Hematopoietic multipotent progenitor cell treated with erythropoietin and hydrocortisone succinate and interleukin-3 and kit ligand, for 15 days (in vitro differentiated cells): ENCODE measurements at regions not wholly inside any gene's neighbourhood (a gene's known extent, or its start where the extent isn't known, plus 50 kb on each side); places are given as distances from the start of the nearest gene placed in this dataset.

Experiments
- DNase-seq: peaks from one replicate; pipeline ENCODE4 v3.0.0-alpha.2; 2015; ENCODE audit warnings: low spot score

DNA sequence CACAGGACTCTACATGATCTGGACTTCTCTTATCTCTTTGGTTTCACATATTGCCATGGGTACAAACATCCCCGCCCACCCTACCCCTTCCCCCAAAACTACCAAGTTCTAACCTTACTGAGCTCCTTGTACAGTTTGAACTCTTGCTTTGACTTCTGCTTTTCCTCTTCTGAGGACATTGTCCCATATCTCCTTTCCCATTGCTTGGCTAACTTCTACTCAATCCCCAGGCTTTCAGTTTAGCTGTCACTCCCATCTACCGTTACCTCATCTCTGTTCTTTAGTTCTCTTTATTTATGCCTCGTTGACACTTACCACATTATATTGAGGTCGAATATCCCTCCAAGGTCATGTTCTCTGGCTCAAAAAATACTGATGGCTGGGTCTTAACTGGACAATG is 393.5 kb upstream of the CADM1 start:
- DNase-seq: no peak

DNA sequence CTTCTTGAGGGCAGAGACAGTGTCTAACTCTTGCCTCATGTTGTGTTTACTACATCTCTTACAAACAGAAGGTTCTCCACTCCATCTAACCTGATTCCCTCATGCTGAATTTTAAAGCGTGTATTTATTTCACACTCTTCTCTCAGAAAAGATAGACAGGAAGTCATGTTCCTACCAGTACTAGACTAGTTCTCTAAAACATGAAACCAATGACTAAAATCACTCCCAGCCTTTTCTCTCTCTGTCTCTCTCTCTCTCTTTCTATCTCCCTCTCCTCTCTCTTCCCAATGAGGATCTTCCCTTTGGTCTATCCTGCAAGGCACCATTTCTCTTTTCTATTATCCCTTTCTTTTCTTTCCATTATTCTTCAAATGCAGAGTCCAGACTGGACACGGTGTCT is 391.9 kb upstream of the CADM1 start:
- DNase-seq: no peak

DNA sequence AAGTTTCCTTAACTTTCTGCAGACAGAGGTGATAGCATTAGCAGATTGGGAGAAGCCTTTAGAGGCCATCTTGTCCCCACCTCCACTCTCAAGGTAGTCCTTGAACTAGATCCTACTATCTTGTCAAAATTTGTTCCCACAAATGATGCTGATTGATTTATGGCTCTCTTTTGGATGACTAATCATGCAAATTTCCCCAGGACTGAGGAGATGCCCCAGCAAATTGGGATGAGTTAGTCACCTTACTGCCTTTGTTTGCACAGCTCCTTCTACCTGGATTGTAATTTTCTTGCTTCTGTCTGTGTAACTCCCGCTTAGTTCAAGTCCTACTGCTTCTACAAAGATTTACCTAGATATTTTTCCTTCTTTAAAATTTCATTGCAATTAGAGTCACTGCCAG is 391.4 kb upstream of the CADM1 start:
- no peak for DNase-seq

DNA sequence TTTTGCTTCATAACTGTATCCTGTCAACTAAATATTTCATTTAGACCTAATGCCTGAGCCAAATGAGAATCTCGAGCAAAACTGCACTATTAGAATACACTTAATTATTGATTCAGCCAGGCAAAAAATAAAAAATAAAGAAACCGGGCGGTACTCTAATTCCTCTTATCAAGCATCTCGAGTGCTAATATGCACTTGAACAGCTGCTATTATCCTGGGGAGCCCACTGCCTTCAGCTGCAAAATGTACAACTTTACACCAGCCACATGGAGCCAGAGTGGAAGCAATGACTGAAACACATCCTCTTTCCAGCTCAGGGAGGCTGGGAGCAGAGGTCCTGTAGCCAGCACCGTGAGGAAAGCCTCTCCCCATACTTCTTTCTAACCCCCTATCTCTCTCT is 390.0 kb upstream of the CADM1 start:
- DNase-seq: no peak

DNA sequence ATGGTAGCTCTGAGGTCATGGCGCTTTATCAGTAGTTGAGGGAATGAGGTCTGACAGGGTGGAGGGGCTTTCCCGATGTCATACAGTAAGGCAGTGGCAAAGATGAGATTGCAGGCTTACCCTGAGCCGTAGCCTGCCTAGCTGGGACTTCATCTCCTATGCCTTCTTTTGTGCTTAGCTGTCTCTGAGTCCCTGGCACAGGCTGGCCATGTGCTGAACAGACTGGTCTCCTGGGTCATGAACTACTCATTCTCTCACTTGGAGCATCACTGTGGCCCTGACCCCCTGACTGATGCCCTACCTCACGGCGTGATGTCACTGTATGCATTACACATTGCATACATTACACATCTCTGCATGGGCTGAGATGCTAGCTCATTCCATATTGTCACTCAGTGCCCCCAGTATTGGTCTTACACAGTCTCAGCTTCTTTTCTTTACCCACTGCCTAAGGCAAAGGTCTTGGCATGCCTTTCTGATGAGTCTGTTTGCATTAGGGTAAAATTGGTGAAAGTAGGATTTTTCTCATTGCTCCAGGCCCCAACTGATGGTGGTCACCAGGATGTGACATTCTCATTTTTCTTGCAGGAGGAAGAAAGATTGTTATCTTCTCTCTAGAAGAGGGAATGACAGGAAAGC is 389.4 kb upstream of the CADM1 start:
- no peak for DNase-seq

DNA sequence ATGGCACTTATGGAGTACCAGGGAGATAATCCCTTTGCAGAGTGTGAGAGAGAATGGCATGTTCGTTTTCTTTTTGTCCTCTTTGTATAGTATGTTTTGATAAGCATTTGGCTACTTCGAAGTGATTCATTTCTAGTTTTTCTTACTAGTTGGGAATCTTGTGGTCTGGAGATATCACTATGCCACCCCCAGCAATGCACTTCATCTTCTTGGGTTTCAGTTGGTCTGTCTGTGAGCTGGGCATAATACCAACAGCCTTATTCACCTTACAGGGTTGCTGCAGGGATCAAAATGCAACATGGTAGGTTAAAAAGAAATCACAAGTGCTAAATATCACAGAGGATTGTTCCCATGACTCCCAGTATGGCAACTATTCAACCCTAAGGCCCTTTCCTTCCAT is 387.8 kb upstream of the CADM1 start:
- DNase-seq: no peak

DNA sequence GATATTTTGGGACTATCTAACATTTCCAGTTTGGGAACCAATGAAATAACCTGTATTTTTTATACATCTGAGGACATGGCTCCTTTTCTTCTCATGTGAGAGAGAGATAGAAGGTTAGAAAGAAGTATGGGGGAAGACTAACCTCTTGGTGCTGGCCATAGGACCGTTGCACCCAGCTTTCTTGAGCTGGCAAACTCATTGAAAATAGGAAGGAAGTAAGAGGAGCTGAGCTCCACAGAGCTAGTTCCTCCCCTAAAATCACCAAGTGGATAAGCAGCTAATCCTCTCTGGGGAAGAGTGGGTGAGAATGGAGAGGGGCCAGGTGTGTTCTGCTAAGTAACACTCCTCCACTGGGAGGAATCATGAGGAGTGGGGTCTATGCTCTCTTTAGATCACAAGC is 387.4 kb upstream of the CADM1 start:
- DNase-seq: no peak

DNA sequence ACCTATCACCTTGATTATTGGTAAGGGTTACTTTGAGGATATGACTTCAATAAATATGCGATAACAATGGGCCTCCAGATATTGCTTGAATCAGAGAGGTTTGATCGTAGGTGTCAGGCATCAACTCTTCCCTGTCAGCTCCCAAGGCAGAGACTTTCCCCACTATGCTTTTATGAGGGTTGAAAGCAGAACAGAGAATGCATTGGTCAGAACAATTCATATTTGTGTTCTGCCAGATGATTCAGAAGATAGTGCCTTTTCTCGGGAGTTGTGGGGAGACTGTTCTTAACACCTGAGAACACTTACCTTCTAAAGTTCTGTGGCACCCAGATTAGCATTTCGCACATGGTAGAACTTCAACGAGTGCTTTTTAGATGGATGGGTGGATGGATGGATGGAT is 386.3 kb upstream of the CADM1 start:
- no peak for DNase-seq

DNA sequence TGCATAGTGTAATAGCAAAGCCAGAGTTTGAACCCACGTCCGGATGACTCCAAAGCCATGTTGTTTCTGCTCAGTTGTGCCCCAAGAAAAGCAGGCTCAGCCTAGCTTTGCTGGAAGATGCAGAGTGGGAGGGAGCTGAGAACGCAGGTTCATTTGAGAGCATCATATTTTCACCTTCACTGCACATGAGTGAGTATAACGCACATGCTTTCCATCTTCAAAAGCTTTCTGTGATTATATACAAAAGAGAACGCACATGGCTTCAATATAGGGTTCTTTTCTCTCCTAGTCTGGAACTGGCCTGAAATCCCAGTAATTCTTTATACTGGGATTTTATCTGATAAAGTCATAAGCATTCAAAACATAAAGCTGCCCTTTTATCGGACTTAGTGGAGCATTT is 385.5 kb upstream of the CADM1 start:
- DNase-seq: no peak

DNA sequence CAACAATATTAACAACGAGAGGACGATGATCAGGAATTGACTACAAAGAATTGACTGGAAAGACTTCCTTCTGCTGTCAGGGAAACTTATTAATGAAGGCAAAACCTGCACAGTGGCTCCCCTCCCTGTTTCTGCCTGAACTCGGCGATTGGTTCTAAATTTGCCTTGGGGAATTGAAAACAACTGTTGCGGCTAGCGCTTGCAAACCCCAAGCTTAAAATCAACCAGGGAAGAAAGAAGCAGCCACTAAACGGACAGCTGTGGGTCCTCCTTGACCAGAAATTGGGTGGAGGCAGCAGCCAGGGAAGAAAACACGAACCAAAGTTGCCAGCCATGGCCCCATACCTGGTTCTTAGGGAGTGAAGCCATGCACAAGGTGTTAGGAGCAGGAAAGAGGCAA is 383.5 kb upstream of the CADM1 start:
- DNase-seq: no peak

DNA sequence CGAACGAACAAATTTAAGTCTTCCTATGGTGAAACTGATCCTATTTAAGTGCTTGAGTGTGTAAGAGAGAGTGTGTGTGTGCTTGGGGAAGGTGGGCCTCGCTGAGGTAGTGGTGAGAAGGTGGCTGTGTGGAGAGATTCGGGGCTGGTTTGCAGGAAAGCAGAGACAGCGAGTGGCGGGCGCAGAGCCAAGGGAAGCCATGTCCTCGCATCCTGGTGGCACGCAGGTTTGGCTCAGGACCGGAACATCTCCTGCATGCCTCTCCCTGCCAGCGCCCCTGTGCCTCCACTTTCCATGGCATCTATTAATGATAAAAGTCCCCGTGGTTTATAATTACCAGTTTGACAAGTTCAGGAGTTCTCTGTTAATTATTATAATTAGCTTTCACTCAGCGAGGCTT is 383.1 kb upstream of the CADM1 start:
- no peak for DNase-seq

DNA sequence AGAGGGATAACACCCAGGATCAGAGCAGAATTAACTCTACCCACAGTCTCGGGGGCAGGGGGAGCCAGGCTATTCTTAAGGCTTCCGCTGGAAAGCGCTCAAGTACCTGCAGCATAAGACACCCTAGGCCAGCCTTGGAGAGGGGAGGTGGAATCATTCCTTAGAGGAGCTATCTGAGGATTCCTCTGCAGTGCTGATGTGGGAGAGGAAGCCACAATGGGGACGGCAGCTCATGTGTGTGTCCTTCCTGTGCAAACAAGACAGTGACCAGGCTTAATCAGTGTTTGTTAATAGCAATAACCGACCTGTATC is 382.2 kb upstream of the CADM1 start:
- DNase-seq: no peak

DNA sequence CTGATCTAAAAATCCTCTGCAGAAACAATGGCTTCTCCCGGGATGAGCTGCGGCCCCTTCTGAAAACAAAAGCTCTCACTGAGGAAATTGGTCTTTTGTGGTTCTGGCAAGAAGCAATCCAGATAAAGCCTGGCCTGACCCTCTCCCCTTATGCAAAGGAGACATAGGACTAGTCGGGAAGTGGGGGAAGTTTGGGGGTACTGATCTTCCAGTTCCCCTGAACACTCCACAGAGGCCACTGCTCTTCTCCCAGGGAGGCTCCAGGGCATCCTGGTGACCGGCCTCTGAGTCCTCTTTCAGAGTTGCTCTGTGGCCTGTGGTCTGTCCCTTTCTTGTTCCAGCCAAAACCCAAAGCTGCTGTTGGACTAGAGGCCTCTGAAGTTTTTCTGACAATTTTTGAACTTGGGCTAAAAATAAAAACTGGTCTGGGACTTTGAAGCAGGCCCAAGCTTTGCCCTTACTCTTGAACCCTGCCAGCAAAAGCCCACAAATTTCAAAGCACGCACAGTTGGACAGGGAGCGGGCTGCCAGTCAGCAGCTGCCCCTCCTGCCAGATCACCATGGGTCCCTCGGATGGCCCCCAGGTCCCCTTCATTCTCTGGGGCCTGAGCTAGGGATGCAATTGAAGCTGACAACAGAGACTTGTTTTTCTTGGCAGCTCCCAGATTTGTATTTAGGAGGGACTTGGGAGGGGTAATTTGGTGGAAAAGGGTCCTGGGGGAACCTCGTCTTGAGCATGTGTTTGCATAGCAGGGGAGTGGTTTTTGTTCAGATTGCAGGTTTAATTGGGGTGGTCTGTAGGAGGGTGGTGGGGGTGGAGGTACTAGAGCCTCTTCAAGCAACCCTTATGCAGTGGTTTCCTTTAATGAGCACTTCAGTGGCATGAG is 381.6 kb upstream of the CADM1 start:
- DNase-seq: no peak

DNA sequence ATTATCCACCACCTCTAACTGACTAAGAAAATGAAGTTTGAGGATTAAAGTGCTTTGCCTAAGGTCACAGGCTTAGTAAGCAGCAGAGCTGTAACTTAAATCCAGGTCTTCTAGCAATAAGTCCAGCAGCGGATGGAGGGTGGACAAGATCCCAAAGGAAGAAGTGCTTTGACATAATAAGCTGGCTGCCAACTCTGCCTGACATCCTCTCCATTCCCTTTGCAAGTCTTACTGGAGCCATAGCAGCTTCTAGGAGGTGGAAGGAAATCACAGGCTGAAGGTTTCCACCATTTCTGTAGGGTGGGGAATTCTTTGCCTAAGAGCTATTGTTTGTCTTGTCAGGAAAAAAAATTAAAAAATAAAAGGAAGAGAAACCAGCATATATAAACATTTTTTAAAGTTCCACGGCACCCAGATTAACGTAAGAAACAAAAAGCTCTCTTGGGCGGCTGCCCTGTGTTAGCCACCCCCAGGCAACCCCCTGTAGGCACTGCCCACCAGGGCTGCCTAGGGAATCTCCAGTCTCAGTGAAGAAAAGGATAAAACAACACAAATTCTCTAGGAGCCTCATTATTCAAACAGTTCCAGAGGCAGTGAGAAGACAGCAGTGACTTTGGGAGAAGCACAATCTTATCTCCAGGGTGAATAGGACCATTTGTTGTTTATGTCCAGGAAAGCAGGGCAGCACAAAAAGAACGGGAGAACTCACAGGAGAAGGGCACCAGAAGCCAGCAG is 380.8 kb upstream of the CADM1 start:
- DNase-seq: no peak

DNA sequence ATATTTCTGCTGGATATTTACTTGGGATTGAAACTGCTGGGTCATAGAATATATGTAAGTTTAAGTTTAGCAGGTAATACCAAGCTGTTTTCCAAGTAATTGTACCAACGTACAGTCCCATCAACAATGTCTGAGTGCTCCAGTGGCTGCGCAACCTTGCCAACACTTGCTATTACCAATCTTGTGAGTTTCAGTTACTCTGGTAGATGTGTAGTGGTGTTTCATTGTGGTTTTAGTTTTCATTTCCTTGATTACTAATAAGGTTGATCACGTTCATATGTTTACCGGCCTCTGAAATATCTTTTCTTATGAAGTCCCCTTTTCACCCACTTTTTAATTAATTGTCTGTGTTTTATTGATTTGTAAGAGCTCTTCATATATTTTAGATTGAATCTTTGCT is 370.6 kb upstream of the CADM1 start:
- no peak for DNase-seq

DNA sequence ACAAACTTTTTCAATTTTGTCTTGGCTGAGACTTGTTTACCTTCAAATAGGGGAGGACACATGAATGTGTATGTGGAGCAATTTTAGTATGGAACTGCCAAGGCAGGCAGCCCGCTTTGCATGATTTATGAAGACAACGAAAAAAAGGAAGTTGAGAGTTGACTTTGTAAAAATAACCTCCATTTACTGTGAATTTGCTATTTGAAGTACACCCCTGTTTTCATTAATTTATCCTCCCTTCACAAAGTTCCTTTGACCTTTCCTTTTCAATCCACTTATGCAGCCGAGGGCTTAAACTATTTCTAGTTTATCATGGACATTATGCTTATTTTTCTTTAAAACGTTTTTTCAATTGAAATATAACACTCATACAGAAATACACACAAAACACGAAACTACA is 369.6 kb upstream of the CADM1 start:
- no peak for DNase-seq

DNA sequence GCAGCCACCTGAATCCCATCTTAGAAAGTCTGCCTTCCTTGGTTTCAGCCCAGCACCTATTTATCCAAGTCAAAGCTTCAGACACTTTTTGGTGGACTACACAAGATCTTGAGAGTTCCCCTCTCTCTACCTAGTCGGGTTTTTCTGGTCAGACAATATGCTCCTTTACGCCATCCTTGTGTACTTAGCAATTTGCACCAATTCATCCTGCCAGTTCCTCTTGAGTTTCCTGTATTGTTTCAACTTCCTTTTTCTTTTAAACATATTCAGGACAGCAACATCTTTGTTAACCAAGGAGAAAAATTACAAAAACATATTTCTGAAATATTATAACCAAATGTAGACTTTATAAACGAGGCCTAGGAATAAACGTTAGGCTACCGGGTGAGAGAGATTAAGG is 368.2 kb upstream of the CADM1 start:
- DNase-seq: no peak

DNA sequence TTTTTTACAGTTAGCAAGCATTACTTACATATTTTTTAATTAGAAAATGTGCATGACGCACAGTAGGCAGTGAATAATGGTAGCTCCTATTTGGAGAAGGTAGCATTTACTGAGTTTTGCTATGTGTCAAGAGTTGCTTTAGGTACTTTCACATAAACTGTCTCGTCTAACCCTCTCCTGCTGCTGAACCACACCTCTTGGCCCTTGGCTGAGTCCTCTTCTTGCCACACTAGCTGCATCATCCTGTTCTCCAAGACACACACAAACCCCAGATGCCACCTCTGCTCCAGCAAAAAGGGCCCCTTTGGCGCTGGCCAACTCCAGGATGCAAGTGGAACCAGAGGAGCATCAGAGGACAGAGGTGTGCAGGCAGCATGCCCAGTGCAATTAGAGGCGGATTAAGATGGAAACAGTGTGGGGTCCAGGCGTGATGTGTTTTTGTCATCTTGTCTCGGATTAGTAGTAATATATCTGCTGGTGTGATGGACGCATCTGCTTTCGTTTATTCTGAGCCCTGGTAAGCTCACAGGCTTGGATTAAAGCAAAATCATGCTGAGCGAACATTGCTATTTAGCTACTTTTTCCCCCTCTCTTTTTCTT is 367.0 kb upstream of the CADM1 start:
- DNase-seq: no peak

DNA sequence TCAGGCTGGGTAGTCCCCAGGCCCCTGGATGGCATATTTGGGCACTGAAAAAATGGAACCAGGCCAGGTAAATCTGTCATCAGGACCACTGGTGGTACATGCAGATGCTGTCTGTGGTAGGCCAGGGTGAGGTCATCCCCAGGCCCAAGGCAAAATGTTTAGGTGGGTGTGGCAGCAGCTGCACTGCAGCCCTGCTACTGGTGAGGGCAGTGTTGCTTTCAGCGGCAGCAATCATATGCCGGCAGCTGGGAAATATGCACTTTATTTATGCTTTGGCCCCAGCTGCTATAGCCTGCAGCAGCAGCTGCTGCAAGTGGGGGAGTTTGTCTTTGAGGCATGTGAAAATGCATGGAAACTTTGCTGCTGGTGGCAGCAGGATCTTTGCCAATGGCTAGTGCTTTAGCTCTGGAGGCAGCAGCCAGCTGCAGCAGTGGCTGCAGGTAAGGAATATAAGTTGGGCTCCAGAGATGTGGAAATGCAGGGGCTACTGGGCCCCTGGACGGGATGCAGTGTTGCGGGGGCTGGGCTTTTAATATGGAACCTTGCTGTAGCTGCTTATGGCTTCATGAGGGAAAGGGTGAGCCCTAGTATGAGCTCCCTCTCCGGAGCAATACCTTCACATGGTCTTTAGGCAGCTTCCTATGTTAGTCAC is 365.7 kb upstream of the CADM1 start:
- no peak for DNase-seq

DNA sequence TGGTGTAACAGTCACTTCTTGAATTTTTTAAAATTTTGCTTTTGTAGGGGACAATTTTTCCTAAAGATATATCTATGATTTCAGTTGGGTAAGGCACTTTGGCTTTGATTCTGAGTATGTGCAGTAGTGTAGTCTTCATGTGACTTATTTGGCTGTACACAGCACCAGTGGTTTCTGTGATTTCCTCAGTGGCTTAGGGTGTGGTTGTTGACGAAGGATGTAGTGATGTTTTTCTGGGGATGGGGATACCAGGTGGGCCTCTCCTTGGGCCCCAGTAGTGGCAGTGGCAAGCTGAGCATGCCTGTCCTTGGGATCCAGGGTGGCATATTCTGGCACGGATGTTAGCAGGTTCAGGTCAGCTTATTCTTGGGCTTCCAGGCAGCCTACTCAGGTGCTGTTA is 364.9 kb upstream of the CADM1 start:
- no peak for DNase-seq

DNA sequence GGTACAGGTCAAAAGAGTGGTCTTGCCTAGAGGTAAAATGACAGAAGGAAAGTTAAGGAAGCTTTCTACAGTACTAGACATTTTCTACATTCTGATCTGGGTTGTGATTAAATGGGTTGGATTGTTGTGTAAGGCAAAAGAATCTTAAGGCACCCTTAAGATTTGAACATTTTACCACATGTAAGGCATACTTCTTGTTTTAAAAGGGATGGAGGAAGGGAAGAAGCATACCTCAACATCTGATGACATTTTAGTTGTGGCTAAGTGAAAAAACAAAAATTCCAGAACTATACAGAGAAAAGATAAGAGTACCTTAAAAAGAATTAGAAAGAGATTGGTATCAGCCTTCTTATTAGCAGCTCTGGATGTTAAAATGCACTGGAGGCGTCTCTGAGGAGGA is 356.0 kb upstream of the CADM1 start:
- DNase-seq: no peak

DNA sequence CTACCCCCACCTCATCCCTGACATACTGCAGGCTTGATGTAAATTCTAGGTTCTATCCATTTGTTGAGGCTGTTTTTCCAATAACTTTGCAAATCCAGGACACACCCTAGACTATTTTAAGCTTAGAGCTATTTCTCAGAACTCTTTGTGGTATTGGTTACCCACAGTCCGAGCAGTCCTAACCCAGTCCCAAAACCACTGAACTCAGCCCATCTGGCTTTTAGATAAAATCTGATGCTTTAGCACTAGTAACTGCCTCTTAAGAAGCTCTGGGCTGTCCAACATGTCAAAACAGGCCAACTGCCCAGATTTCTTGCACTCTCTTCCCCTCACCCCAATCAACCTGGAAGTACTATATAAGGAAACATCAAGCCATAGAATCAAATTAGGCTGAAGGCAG is 344.4 kb upstream of the CADM1 start:
- no peak for DNase-seq

DNA sequence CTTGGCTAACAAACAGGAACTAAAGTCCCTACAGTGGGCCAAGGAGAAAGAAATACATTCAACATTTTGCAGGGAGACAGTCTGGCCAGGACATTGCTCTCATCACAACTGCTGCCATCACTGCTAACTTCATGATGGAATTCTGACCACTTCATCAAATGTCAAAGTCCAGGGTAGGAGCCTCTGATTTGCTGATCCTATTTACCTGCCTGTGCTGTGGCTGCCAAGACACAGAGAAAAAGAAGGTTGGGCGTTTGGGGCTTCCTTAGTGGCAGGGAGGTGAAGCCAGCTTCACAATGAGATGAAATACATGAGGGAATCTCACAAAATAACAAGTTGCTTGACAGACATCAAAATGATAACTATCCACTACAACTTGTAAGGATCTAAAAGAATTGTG is 343.9 kb upstream of the CADM1 start:
- no peak for DNase-seq
